GM13977 (cell line): ENCODE measurements at regions not wholly inside any gene's neighbourhood (a gene's known extent, or its start where the extent isn't known, plus 50 kb on each side); places are given as distances from the start of the nearest gene placed in this dataset.

Source experiments
- DNase-seq: peaks from one replicate; pipeline ENCODE4 v3.0.0; 2012; ENCODE audit warnings: low spot score
- CTCF ChIP-seq: IDR thresholded peaks from 2 replicates; pipeline ENCODE4 v1.5.1; 2012; ENCODE audit warnings: mild to moderate bottlenecking, control low read depth; ENCODE audit not compliant: insufficient read depth; ENCODE audit errors: extremely low read depth, missing control alignments
- in situ Hi-C: fragments of 300-500 bp; cut with MboI; formaldehyde crosslinking; loops from one replicate; pipeline ENCODE4 v1.12.0; 2022; ENCODE audit warnings: low sequenced_read_pairs, low pct_unique_long_range_greater_than_20kb, mixed read lengths, inconsistent platforms; ENCODE audit not compliant: unreplicated experiment

DNA sequence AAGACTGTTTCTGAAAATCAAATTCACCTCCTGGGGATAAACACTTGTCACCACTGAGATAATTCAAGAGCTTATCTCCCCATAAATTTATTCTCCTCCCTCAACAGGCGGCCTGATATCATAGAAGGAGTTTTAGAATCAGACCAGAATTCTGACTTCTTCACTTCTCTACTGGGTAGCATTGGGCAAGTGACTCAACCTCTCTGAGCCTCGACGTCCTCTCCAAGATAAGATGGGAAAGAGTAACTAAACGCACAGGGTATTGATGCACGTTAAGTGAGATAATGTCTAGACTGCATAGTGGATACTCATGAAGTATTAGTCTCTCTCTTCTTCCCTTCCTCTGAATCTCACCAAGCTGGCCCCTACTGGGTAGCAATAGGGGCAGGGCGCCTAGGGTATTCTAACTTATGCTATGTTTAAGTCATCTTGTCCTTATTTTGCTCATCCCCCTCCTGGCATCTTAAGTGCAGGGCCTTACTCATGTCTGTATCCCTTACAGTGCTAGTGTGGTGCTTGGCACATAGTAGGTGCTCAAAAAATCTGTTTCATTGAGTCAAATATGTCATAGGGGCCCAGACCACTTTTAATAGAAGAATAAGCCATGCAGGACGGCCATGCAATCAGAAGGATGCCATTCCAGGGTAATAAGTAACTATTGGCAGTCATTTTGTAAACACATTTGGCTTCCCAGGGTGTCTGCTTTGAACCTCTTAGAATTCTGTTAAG lies 476.4 kb upstream of the CCL2 start:
- in situ Hi-C loops = loop anchor here (25.0 kb wide), 1 partner anchor 359 kb away; no protein-coding TSS in a partner anchor
- no peak for TF ChIP-seq CTCF
- DNase-seq = no peak

DNA sequence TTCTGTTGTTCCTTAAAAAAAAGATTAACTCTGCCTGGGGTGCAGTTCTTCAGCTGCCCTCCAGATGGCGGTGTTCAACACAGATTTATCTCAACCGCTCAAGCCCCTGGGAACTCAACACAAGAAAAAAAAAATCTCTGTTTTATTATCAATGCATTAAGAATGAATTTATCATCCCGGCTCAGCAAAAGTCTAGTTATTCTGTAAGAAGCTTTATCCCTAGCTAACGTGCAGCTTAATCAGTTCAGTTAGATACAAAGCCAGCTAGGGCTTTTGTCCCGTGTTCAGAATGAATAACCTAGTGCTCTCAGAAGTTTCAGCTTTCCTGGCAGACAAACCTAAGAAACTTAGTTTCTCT lies 475.9 kb upstream of the CCL2 start:
- in situ Hi-C loops = loop anchor here (25.0 kb wide), 1 partner anchor 358 kb away; no protein-coding TSS in a partner anchor
- peak; percentile 91 for TF ChIP-seq CTCF
- peak; percentile 55 for DNase-seq

DNA sequence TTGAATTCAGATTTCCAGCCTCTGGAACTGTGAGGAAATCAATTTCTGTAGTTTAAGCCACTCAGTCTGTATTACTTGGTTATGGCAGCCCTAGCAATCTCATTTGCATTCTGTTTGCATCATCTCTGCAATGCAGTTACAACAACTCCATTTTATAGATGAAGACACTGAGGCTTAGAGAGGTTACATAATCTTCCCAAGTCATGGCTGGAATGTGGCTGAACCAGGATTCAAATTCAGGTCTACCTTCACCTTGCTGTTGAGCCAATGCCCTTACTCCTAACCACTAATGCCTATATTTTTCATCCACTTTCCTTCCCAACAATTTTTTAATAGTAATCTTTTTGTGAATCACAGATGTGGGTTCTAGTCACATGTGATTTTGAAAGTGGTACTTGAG lies 469.8 kb upstream of the CCL2 start:
- DNase-seq = no peak
- in situ Hi-C loops = loop anchor here (25.0 kb wide), 1 partner anchor 352 kb away; no protein-coding TSS in a partner anchor
- no peak for TF ChIP-seq CTCF

DNA sequence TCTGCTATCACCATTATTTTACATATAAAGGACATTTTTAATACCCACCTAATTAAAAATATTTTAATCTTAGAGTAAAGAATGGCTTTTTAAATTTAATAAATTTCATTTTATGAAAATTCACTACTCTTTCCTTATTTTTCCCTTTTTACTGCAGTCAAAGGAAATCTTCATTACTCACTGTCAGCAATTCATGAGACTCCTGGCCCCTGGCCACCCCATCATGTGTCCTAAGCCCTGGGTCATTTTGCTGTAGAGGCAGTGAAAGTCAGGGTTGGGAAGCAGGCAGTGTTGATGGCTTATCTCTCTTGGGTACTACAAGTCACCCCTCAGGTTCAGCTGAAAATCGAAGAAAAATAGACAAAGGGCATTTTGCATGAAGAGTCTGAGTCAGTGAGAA lies 468.6 kb upstream of the CCL2 start:
- DNase-seq = no peak
- no peak for TF ChIP-seq CTCF
- in situ Hi-C loops = loop anchor here (25.0 kb wide), 1 partner anchor 351 kb away; no protein-coding TSS in a partner anchor

DNA sequence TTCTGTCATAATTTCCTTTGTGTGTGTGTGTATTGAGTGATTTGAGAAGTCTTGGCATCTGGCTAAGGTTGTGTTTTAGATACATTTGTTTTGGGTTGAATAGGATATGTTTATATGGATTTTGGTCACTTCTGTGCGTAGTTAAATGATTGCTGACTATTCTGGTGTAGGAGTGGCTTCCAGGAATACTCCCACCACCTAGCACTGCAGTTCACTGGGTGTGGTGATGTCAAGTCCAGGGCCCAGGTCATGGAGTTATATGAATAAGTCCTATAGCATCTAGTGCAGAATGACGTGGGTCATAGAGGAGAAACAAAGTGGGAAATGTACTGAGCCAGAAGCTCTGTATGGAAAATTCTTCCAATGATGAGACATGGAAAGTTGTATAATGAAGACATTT lies 465.4 kb upstream of the CCL2 start:
- TF ChIP-seq CTCF = no peak
- DNase-seq = no peak
- in situ Hi-C loops = loop anchor here (25.0 kb wide), 1 partner anchor 348 kb away; no protein-coding TSS in a partner anchor

DNA sequence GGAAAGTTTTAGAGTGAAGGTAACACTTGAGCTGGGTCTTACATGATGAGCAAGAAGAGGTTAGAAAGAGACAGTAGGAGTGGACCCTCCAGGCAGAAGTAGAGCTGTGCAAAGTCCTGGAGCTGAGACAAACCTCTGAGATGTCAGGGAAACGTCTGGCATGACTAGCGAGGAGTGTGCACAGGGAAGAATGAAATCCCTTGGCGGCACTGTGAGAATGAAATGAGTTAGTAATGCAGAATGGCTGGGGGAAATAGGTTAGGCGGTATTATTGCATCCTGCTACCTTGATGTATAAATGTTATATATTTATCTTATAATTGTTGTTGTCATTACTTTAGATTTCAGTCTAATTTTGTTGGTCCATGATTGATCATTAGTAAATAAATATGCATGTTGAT lies 457.9 kb upstream of the CCL2 start:
- TF ChIP-seq CTCF = no peak
- no peak for DNase-seq
- in situ Hi-C loops = loop anchor here (25.0 kb wide), 1 partner anchor 340 kb away; no protein-coding TSS in a partner anchor
